PFSK-1 (cell line): ENCODE measurements at regions not wholly inside any gene's neighbourhood (a gene's known extent, or its start where the extent isn't known, plus 50 kb on each side); places are given as distances from the start of the nearest gene placed in this dataset.

Experiments
- FOXP2 ChIP-seq: optimal IDR thresholded peaks from 2 replicates; pipeline ENCODE3; 2011; ENCODE audit warnings: borderline replicate concordance, control low read depth, inconsistent platforms; ENCODE audit not compliant: insufficient read depth; ENCODE audit errors: extremely low read length, extremely low read depth
- POLR2AphosphoS5 ChIP-seq: IDR thresholded peaks from 2 replicates; pipeline ENCODE4 v1.6.1; 2012; ENCODE audit warnings: low read depth, mild to moderate bottlenecking, control low read depth, low read length, moderate library complexity
- REST ChIP-seq, 2 experiments: IDR thresholded peaks; 2 replicates each; pipeline versions ENCODE4 v1.6.1 to v1.8.0; 2011 to 2012; ENCODE audit warnings: low read depth in 2 of 2, low read length in 2 of 2, control low read depth in 1 of 2, inconsistent platforms in 1 of 2, mild to moderate bottlenecking in 1 of 2, moderate library complexity in 1 of 2; ENCODE audit not compliant: insufficient read depth in 1 of 2
- SIN3A ChIP-seq: IDR thresholded peaks from 2 replicates; pipeline ENCODE4 v1.6.1; 2012; ENCODE audit warnings: mild to moderate bottlenecking, low read length, moderate library complexity, borderline replicate concordance; ENCODE audit not compliant: insufficient read depth
- TAF1 ChIP-seq: IDR thresholded peaks from 2 replicates; pipeline ENCODE4 v1.6.1; 2012; ENCODE audit warnings: low read length, control low read depth, borderline replicate concordance; ENCODE audit not compliant: insufficient read depth

DNA sequence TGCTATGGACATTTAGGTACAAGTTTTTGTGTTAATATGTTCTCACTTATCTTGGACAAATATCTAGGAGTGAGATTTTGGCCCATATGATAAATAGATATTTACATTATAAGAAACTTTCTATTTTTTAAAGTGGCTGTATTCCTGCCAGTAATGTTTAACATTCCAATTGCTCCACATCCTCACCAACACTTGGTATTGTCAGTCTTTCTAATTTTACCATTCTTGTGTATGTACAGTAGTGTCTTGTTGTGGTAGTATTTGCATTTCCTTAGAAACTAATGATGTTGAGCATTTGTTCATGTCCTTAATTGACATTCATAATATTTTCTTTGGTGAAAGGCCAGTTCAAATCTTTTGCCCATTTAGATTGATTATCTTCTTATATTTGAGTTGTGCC, 171.4 kb upstream of the TSHZ3 start:
- no peak for TF ChIP-seq FOXP2
- TF ChIP-seq REST (IDR thresholded peaks at IDR 0.05; ENCODE audit: insufficient read depth in 1 of 2, low read depth in 2 of 2, low read length in 2 of 2): no peak
- TF ChIP-seq SIN3A: no peak
- TF ChIP-seq POLR2AphosphoS5: no peak
- no peak for TF ChIP-seq TAF1

DNA sequence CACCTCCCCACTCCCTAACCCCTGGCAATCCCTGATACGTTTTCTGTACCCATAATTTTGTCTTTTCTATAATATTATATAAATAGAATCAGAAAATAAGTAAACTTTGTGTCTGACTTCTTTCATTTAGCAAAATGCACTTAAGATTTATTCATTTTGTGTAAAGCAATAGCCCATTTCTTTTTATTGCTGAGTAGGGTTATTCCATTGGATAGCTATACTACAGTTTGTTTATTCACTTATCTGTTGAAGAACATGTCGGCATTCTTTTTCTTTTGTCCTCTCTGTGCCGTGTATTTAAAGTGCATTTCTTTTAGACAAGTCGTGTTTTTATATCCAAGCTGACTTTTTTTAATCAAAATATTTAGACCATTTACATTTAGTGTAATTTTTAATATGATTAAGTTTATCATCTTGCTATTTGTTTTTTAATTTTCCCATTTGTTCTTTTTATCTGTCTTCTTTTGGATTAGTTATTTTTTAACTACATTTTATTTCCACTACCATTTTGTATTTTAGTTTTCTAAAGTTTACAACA, 176.4 kb upstream of the TSHZ3 start:
- TF ChIP-seq POLR2AphosphoS5: no peak
- no peak for TF ChIP-seq TAF1
- no peak for TF ChIP-seq FOXP2
- no peak for TF ChIP-seq SIN3A
- no peak for TF ChIP-seq REST (IDR thresholded peaks at IDR 0.05; ENCODE audit: insufficient read depth in 1 of 2, low read depth in 2 of 2, low read length in 2 of 2)

DNA sequence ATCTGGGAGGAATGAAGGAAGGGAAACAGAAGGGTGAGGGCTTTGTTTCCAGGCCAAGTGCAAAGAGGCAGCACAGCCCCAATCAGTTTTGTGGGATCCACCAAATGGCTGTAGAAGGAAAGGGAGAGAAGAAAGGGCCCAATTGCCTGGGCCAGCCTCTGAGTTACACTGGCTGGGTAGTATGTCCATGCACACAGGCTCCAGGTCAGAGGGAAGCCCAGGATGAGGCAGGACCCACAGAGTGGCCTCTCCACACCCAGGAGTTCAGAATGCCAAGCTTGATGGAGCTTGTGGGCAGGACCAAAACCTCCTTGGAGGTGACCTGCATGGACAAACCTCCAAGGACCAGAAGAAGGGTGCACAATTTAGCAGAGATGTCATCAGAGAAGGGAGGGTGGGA, 178.2 kb upstream of the TSHZ3 start:
- TF ChIP-seq FOXP2 (no peak), TAF1 (no peak), POLR2AphosphoS5 (no peak), SIN3A (no peak), REST (IDR thresholded peaks at IDR 0.05; ENCODE audit: insufficient read depth in 1 of 2, low read depth in 2 of 2, low read length in 2 of 2) (no peak)

- TF ChIP-seq REST (IDR thresholded peaks at IDR 0.05; ENCODE audit: insufficient read depth in 1 of 2, low read depth in 2 of 2, low read length in 2 of 2) (no peak), SIN3A (no peak), FOXP2 (no peak), POLR2AphosphoS5 (no peak), TAF1 (no peak)
These were observed 179.0 kb upstream of the TSHZ3 start for GRCh38 chr19:31528261-31528660.

DNA sequence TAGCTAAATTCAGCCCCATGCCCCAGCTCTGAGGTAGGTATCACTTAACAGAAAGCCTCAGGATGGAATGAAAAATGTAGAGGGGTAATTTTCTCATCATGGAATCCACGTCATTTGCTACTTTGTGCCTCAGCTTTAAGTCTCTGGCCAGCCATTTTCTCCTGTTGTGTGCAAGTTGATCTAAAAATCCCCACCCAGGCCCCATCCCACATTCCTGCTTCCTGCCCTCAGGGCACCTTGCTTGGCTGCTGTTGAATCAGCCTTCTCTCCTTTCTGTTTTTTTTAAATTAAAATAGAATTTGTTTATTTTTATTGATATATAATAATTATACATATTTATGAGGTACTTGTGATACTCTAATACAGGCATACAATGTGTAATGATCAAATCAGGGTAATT, 179.9 kb upstream of the TSHZ3 start:
- TF ChIP-seq REST (IDR thresholded peaks at IDR 0.05; ENCODE audit: insufficient read depth in 1 of 2, low read depth in 2 of 2, low read length in 2 of 2) (no peak), SIN3A (no peak), POLR2AphosphoS5 (no peak), TAF1 (no peak), FOXP2 (no peak)
